ENCODE measurements at regions not wholly inside any gene's neighbourhood (a gene's known extent, or its start where the extent isn't known, plus 50 kb on each side); places are given as distances from the start of the nearest gene placed in this dataset.

GRCh38 chr1:87744056-87744455, 415.4 kb downstream of the LMO4 start:
- TF ChIP-seq CTCF (conservative IDR thresholded peaks at IDR 0.05 in 1 of 2, IDR thresholded peaks at IDR 0.05 in 1 of 2; ENCODE audit: low read depth in 1 of 2, low read length in 2 of 2), result no peak
- TF ChIP-seq EZH2 (IDR thresholded peaks at IDR 0.05; ENCODE audit: low read length, missing control alignments), result no peak

All from fibroblast of lung (primary cell).